Mucosa of descending colon (tissue), 3 donors: ENCODE measurements at regions not wholly inside any gene's neighbourhood (a gene's known extent, or its start where the extent isn't known, plus 50 kb on each side); places are given as distances from the start of the nearest gene placed in this dataset.

ENCODE experiments used
- ATAC-seq: fragments of 200-7000 bp; cut with Tn5 transposase; one replicate; pipeline ENCODE4 v1.9.1; 2020; ENCODE audit warnings: mild to moderate bottlenecking, moderate library complexity
- DNase-seq, 3 donors: peaks; one replicate each; pipeline ENCODE4 v3.0.0-alpha.2; 2020
- H3K36me3 ChIP-seq: fragments of 200-600 bp; one replicate; pipeline ENCODE4 v1.8.0; 2021; ENCODE audit warnings: low read depth, mild to moderate bottlenecking
- H3K4me1 ChIP-seq: fragments of 200-600 bp; one replicate; pipeline ENCODE4 v1.8.0; 2021; ENCODE audit warnings: low read depth, mild to moderate bottlenecking
- H3K4me3 ChIP-seq: fragments of 200-600 bp; one replicate; pipeline ENCODE4 v1.8.0; 2021; ENCODE audit warnings: mild to moderate bottlenecking
- H3K9me3 ChIP-seq: fragments of 200-600 bp; one replicate; pipeline ENCODE4 v1.8.0; 2021; ENCODE audit warnings: mild to moderate bottlenecking
- intact Hi-C, 2 donors: fragments of 100-400 bp; cut with DNase I in 1 of 2; cut with micrococcal nuclease in 1 of 2; formaldehyde crosslinking; loops; one replicate each; pipeline versions ENCODE4 v1.11.0 to v1.11.1; 2022; cut with DNase I, micrococcal nuclease
- TF ChIP-seq, protein P1 (sequence below): fragments of 200-600 bp; IDR thresholded peaks from one replicate; pipeline ENCODE4 v1.8.0; 2022; ENCODE audit warnings: antibody characterized with exemption, mild to moderate bottlenecking
- donor health status: DM: no; HTN: no; CAD: no; lungs with moderate emphysema.
- donor health status: DM: no; HTN: no; CAD: no.
- donor health status: DM: no; HTN: yes; CAD: no.

DNA sequence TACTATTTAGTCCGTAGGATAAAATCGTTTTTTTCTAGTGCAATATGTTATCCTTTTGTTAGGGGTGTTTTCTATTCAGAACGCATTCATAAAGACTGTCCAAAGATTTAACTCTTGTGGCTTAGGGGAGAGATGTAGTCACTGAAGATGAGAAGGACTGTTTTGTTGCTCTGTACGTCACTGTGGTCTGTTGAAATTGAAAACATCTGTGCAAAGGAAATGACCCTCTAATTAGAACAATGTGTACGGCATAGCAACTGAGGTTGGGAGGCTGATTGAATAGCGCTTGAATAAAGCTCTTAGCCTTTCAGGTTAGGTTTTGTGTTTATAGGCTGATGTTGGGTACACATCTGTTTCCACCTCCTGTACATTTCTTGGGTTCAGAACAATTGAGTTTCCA, 453.4 kb upstream of the AKR1E2 start:
- H3K4me3 ChIP-seq, result no peak overlapping the region
- DNase-seq, result no peak
- H3K36me3 ChIP-seq, result no peaks in the 10 kb centered on the region
- no peaks in the 10 kb centered on the region for H3K9me3 ChIP-seq
- no peaks in the 10 kb centered on the region for H3K4me1 ChIP-seq
- TF ChIP-seq, protein P1, sequence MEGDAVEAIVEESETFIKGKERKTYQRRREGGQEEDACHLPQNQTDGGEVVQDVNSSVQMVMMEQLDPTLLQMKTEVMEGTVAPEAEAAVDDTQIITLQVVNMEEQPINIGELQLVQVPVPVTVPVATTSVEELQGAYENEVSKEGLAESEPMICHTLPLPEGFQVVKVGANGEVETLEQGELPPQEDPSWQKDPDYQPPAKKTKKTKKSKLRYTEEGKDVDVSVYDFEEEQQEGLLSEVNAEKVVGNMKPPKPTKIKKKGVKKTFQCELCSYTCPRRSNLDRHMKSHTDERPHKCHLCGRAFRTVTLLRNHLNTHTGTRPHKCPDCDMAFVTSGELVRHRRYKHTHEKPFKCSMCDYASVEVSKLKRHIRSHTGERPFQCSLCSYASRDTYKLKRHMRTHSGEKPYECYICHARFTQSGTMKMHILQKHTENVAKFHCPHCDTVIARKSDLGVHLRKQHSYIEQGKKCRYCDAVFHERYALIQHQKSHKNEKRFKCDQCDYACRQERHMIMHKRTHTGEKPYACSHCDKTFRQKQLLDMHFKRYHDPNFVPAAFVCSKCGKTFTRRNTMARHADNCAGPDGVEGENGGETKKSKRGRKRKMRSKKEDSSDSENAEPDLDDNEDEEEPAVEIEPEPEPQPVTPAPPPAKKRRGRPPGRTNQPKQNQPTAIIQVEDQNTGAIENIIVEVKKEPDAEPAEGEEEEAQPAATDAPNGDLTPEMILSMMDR, result no peak
- intact Hi-C loops, result no loop called here
- ATAC-seq, result peak; percentile 52

DNA sequence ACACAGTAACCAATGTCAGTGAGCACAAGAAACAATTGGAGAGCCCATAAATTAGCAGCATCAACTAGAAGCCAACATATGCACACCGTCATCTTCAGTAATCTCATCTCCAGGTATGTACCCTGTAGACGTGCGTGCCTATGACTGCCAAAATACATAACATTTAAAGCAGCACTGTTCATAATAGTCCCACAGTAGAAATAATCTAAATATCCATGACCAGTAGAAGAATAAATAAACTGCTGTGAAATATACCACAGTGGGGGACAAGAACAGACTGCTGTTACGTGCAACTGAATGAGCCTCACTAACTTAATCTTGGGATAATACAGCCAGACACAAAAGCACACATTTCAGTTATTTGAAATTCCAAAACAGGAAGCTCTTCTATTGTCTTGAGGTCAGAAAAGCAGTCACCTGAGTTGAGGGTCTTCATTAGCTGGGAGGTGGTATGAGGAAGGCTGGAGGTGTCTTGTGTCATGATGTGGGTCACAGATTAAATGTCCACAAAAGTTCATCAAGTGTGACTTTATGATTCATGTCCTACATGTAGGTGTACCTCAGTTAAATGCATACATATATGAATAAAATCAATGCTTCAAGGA, 454.2 kb upstream of the AKR1E2 start:
- Histone ChIP-seq H3K9me3 (no peaks in the 10 kb centered on the region), H3K4me1 (no peaks in the 10 kb centered on the region), H3K4me3 (no peak overlapping the region), H3K36me3 (no peaks in the 10 kb centered on the region)
- TF ChIP-seq, protein P1, result no peak
- intact Hi-C loops, result no loop called here
- DNase-seq, result no peak
- ATAC-seq, result peak; percentile 22

DNA sequence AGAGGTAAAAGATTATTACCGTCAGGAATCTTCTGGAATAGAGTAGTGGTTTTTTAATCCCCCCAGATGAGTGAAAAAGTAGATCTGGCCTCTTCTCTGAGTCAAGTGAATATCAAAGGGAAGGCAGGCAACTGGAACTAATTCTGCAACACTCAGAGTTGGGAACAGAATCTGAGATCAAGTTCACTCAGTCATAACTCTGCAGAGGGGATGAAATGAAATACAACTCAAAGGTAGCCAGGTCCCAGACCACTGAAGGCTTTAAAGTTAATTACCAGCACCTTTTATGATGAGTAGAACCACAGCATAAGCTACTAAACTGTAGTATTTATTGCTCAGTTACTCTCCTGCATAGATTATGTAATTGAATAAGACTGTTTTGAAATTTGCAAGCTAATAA, 455.6 kb upstream of the AKR1E2 start:
- Histone ChIP-seq H3K9me3 (no peaks in the 10 kb centered on the region), H3K36me3 (no peaks in the 10 kb centered on the region), H3K4me1 (no peaks in the 10 kb centered on the region), H3K4me3 (no peak overlapping the region)
- TF ChIP-seq, protein P1, result no peak
- intact Hi-C loops, result no loop called here
- no peak for DNase-seq
- ATAC-seq, result no peak

DNA sequence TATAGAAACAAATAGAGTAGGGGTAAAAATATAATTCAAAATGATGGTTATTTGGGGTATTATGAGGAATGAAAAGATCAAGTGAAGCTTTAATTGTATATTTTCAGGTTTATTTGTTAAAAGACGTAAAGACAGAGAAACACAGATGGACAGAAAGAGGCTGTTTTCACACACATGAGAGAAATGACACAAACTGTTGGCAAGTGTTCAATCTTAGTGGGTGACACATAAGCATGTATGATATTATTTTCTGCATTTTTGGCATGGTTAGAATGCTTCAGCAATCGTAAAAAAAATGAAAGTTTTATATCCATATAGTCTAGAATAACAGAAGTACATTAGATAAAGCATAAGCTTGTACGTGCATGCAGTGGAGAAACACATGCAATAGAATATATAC, 464.4 kb upstream of the AKR1E2 start:
- TF ChIP-seq, protein P1, result no peak
- no peaks in the 10 kb centered on the region for H3K4me1 ChIP-seq
- no peak overlapping the region for H3K4me3 ChIP-seq
- H3K9me3 ChIP-seq, result no peaks in the 10 kb centered on the region
- H3K36me3 ChIP-seq, result no peaks in the 10 kb centered on the region
- ATAC-seq, result no peak
- intact Hi-C loops, result no loop called here
- DNase-seq, result no peak

DNA sequence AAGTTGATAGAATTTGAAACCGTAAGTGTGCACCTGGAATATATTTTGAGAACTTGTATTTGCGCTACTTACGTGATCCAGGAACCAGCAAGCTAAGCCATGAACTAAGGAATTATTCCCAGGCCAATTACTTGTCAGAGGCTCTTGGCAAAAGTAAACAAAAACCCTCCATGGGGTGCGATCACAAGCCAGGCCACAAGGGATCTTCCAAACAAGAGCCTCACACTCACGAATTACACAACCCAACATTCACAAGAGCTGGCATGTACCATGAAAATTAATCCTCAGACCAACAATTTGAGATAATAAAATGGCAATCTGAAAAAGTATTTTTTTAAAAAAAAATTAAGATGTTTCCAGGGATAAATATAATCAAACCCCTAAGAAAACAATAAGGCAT, 467.0 kb upstream of the AKR1E2 start:
- intact Hi-C loops, result no loop called here

More for the DNA sequence above, 467.0 kb upstream of the AKR1E2 start:
- H3K36me3 ChIP-seq, result no peaks in the 10 kb centered on the region
- no peak for ATAC-seq
- no peaks in the 10 kb centered on the region for H3K4me1 ChIP-seq
- H3K4me3 ChIP-seq, result no peak overlapping the region
- H3K9me3 ChIP-seq, result no peaks in the 10 kb centered on the region
- TF ChIP-seq, protein P1, result no peak
- no peak for DNase-seq
